ENCODE measurements at regions not wholly inside any gene's neighbourhood (a gene's known extent, or its start where the extent isn't known, plus 50 kb on each side); places are given as distances from the start of the nearest gene placed in this dataset.

DNA sequence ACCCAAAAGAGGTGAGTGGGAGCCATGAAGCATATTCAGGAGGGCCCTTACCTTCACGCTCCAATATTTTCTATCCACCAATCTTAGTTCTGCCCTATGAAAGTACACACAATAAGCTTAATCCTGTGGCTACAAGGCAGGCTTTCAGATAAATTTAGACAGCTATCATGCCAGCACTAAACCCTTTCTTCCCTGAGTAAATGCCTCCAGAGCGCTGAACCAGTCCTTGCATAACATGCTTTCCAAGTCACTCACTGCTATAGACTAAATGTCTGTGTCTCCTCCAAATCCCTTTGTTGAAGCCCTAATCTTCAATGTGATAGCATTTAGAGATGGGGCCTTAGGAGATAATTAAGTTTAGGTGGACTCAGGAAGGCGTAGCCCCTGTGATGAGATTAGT, 50.3 kb upstream of the FIBIN start:
- TF ChIP-seq FOXP2 (optimal IDR thresholded peaks at IDR 0.05; ENCODE audit: borderline replicate concordance, extremely low read depth, extremely low read length, insufficient read depth) (no peak), POLR2AphosphoS5 (IDR thresholded peaks at IDR 0.05; ENCODE audit: low read depth, low read length) (no peak), SIN3A (IDR thresholded peaks at IDR 0.05; ENCODE audit: borderline replicate concordance, insufficient read depth, low read length) (no peak), TAF1 (IDR thresholded peaks at IDR 0.05; ENCODE audit: borderline replicate concordance, insufficient read depth, low read length) (no peak)
- TF ChIP-seq, protein P1, sequence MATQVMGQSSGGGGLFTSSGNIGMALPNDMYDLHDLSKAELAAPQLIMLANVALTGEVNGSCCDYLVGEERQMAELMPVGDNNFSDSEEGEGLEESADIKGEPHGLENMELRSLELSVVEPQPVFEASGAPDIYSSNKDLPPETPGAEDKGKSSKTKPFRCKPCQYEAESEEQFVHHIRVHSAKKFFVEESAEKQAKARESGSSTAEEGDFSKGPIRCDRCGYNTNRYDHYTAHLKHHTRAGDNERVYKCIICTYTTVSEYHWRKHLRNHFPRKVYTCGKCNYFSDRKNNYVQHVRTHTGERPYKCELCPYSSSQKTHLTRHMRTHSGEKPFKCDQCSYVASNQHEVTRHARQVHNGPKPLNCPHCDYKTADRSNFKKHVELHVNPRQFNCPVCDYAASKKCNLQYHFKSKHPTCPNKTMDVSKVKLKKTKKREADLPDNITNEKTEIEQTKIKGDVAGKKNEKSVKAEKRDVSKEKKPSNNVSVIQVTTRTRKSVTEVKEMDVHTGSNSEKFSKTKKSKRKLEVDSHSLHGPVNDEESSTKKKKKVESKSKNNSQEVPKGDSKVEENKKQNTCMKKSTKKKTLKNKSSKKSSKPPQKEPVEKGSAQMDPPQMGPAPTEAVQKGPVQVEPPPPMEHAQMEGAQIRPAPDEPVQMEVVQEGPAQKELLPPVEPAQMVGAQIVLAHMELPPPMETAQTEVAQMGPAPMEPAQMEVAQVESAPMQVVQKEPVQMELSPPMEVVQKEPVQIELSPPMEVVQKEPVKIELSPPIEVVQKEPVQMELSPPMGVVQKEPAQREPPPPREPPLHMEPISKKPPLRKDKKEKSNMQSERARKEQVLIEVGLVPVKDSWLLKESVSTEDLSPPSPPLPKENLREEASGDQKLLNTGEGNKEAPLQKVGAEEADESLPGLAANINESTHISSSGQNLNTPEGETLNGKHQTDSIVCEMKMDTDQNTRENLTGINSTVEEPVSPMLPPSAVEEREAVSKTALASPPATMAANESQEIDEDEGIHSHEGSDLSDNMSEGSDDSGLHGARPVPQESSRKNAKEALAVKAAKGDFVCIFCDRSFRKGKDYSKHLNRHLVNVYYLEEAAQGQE (IDR thresholded peaks at IDR 0.05; ENCODE audit: insufficient read depth in 1 of 2, low read depth in 2 of 2, low read length in 2 of 2): no peak
